NCI-H82 (cell line): ENCODE measurements at regions not wholly inside any gene's neighbourhood (a gene's known extent, or its start where the extent isn't known, plus 50 kb on each side); places are given as distances from the start of the nearest gene placed in this dataset.
A peak's percentile ranks its signal among the peaks of the same experiment; 100 is the strongest.

Experiments used
- DNase-seq: peaks from one replicate; lab custom pipeline; 2025; lab: John Stamatoyannopoulos, UW

GRCh38 chr11:11135820-11136476 is 217.1 kb downstream of the CSNK2A3 start:
- no peak for DNase-seq

GRCh38 chr11:11129118-11129517 is 223.9 kb downstream of the CSNK2A3 start:
- DNase-seq = no peak

GRCh38 chr11:11125618-11126017 is 227.4 kb downstream of the CSNK2A3 start:
- no peak for DNase-seq

- no peak for DNase-seq
Observed at GRCh38 chr11:11122749-11123148, 230.3 kb downstream of the CSNK2A3 start.

GRCh38 chr11:11119917-11120316 is 233.1 kb downstream of the CSNK2A3 start:
- no peak for DNase-seq

GRCh38 chr11:11117730-11118129 is 235.3 kb downstream of the CSNK2A3 start:
- peak; percentile 2 for DNase-seq

- DNase-seq = no peak
Observed at GRCh38 chr11:11115475-11115874, 237.6 kb downstream of the CSNK2A3 start.

GRCh38 chr11:11113626-11114025 is 239.4 kb downstream of the CSNK2A3 start:
- no peak for DNase-seq

GRCh38 chr11:11108026-11108425 is 245.0 kb downstream of the CSNK2A3 start:
- DNase-seq = no peak

- no peak for DNase-seq
Observed at GRCh38 chr11:11107076-11107723, 245.8 kb downstream of the CSNK2A3 start.

GRCh38 chr11:11105361-11105760 is 247.5 kb upstream of the ZBED5 start:
- no peak for DNase-seq

- DNase-seq = no peak
Observed at GRCh38 chr11:11095831-11096723, 238.2 kb upstream of the ZBED5 start.

- no peak for DNase-seq
Observed at GRCh38 chr11:11090495-11090894, 232.6 kb upstream of the ZBED5 start.

GRCh38 chr11:11089805-11090204 is 232.0 kb upstream of the ZBED5 start:
- no peak for DNase-seq

- no peak for DNase-seq
Observed at GRCh38 chr11:11086979-11087378, 229.1 kb upstream of the ZBED5 start.

- DNase-seq = no peak
Observed at GRCh38 chr11:11085580-11085979, 227.7 kb upstream of the ZBED5 start.

- no peak for DNase-seq
Observed at GRCh38 chr11:11084337-11084736, 226.5 kb upstream of the ZBED5 start.

GRCh38 chr11:11083441-11083840 is 225.6 kb upstream of the ZBED5 start:
- no peak for DNase-seq

GRCh38 chr11:11082646-11083045 is 224.8 kb upstream of the ZBED5 start:
- DNase-seq = no peak

GRCh38 chr11:11081776-11082175 is 223.9 kb upstream of the ZBED5 start:
- DNase-seq = no peak

GRCh38 chr11:11081288-11081687 is 223.4 kb upstream of the ZBED5 start:
- DNase-seq = no peak

GRCh38 chr11:11078344-11079086 is 220.7 kb upstream of the ZBED5 start:
- no peak for DNase-seq
